ENCODE measurements at regions not wholly inside any gene's neighbourhood (a gene's known extent, or its start where the extent isn't known, plus 50 kb on each side); places are given as distances from the start of the nearest gene placed in this dataset.
A peak's percentile ranks its signal among the peaks of the same experiment; 100 is the strongest.

DNA sequence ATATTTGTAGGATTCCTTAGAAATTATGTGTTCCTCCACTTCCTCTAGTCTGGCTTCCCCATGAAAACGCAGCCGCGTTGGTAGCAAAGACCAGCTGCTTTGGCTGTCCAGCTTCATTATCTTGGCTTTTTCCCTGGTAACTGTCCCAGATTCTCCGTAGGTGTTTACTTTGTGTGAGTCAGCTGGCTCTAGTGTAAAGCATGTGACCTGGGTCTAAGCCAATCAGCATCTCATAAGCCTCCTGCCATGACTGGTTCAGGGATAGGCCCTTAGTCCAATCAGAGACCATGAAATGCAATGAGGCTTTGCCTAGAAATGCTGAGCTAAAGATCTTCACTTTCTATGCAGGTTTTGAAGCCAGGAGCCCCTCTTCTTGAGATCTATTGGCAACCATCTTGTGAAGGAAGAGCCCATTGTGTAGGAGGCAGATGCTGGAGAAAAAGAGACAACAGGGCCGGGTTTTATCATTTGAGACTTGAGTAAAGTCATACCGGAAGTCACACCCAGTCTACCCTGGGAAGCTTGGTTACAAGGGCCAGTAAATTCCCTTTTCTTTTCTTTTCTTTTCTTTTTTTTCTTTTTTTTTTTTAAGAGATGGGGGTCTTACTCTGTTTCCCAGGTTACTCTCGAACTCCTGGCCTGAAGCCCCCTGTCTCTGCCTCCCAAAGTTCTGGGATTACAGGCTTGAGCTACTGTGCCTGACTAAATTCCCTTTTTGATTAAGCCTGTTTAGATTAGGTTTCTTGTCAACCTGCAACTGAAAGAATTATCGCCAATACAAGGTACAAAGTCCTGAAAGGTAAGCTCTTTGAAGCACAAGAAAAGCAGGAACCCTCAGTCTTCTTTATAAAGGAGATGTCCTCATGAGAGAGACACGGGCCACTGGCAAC lies 256.5 kb upstream of the RREB1 start (continued):
- TF ChIP-seq, protein P1, sequence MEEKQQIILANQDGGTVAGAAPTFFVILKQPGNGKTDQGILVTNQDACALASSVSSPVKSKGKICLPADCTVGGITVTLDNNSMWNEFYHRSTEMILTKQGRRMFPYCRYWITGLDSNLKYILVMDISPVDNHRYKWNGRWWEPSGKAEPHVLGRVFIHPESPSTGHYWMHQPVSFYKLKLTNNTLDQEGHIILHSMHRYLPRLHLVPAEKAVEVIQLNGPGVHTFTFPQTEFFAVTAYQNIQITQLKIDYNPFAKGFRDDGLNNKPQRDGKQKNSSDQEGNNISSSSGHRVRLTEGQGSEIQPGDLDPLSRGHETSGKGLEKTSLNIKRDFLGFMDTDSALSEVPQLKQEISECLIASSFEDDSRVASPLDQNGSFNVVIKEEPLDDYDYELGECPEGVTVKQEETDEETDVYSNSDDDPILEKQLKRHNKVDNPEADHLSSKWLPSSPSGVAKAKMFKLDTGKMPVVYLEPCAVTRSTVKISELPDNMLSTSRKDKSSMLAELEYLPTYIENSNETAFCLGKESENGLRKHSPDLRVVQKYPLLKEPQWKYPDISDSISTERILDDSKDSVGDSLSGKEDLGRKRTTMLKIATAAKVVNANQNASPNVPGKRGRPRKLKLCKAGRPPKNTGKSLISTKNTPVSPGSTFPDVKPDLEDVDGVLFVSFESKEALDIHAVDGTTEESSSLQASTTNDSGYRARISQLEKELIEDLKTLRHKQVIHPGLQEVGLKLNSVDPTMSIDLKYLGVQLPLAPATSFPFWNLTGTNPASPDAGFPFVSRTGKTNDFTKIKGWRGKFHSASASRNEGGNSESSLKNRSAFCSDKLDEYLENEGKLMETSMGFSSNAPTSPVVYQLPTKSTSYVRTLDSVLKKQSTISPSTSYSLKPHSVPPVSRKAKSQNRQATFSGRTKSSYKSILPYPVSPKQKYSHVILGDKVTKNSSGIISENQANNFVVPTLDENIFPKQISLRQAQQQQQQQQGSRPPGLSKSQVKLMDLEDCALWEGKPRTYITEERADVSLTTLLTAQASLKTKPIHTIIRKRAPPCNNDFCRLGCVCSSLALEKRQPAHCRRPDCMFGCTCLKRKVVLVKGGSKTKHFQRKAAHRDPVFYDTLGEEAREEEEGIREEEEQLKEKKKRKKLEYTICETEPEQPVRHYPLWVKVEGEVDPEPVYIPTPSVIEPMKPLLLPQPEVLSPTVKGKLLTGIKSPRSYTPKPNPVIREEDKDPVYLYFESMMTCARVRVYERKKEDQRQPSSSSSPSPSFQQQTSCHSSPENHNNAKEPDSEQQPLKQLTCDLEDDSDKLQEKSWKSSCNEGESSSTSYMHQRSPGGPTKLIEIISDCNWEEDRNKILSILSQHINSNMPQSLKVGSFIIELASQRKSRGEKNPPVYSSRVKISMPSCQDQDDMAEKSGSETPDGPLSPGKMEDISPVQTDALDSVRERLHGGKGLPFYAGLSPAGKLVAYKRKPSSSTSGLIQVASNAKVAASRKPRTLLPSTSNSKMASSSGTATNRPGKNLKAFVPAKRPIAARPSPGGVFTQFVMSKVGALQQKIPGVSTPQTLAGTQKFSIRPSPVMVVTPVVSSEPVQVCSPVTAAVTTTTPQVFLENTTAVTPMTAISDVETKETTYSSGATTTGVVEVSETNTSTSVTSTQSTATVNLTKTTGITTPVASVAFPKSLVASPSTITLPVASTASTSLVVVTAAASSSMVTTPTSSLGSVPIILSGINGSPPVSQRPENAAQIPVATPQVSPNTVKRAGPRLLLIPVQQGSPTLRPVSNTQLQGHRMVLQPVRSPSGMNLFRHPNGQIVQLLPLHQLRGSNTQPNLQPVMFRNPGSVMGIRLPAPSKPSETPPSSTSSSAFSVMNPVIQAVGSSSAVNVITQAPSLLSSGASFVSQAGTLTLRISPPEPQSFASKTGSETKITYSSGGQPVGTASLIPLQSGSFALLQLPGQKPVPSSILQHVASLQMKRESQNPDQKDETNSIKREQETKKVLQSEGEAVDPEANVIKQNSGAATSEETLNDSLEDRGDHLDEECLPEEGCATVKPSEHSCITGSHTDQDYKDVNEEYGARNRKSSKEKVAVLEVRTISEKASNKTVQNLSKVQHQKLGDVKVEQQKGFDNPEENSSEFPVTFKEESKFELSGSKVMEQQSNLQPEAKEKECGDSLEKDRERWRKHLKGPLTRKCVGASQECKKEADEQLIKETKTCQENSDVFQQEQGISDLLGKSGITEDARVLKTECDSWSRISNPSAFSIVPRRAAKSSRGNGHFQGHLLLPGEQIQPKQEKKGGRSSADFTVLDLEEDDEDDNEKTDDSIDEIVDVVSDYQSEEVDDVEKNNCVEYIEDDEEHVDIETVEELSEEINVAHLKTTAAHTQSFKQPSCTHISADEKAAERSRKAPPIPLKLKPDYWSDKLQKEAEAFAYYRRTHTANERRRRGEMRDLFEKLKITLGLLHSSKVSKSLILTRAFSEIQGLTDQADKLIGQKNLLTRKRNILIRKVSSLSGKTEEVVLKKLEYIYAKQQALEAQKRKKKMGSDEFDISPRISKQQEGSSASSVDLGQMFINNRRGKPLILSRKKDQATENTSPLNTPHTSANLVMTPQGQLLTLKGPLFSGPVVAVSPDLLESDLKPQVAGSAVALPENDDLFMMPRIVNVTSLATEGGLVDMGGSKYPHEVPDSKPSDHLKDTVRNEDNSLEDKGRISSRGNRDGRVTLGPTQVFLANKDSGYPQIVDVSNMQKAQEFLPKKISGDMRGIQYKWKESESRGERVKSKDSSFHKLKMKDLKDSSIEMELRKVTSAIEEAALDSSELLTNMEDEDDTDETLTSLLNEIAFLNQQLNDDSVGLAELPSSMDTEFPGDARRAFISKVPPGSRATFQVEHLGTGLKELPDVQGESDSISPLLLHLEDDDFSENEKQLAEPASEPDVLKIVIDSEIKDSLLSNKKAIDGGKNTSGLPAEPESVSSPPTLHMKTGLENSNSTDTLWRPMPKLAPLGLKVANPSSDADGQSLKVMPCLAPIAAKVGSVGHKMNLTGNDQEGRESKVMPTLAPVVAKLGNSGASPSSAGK (IDR thresholded peaks at IDR 0.05): peak; percentile 97
- TF ChIP-seq HEY1 (CRISPR knock-in tag; IDR thresholded peaks at IDR 0.05; ENCODE audit: borderline replicate concordance) (no peak), ZFP36 (IDR thresholded peaks at IDR 0.05; ENCODE audit: low read depth, low read length, partially characterized antibody) (no peak), ZFPM2 (CRISPR knock-in tag; IDR thresholded peaks at IDR 0.05) (no peak), MEIS2 (IDR thresholded peaks at IDR 0.05; ENCODE audit: partially characterized antibody) (no peak), ZKSCAN3 (CRISPR knock-in tag; IDR thresholded peaks at IDR 0.05) (no peak)
- TF ChIP-seq, protein P2, sequence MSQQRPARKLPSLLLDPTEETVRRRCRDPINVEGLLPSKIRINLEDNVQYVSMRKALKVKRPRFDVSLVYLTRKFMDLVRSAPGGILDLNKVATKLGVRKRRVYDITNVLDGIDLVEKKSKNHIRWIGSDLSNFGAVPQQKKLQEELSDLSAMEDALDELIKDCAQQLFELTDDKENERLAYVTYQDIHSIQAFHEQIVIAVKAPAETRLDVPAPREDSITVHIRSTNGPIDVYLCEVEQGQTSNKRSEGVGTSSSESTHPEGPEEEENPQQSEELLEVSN (IDR thresholded peaks at IDR 0.05; ENCODE audit: borderline replicate concordance in 1 of 2, extremely low read depth in 1 of 2, insufficient read depth in 1 of 2, insufficient read length in 1 of 2, low read depth in 1 of 2, low read length in 1 of 2, poor library complexity in 1 of 2, severe bottlenecking in 1 of 2): peak in 1 of 2 experiments; percentile 54
- TF ChIP-seq, protein P3, sequence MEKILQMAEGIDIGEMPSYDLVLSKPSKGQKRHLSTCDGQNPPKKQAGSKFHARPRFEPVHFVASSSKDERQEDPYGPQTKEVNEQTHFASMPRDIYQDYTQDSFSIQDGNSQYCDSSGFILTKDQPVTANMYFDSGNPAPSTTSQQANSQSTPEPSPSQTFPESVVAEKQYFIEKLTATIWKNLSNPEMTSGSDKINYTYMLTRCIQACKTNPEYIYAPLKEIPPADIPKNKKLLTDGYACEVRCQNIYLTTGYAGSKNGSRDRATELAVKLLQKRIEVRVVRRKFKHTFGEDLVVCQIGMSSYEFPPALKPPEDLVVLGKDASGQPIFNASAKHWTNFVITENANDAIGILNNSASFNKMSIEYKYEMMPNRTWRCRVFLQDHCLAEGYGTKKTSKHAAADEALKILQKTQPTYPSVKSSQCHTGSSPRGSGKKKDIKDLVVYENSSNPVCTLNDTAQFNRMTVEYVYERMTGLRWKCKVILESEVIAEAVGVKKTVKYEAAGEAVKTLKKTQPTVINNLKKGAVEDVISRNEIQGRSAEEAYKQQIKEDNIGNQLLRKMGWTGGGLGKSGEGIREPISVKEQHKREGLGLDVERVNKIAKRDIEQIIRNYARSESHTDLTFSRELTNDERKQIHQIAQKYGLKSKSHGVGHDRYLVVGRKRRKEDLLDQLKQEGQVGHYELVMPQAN (IDR thresholded peaks at IDR 0.05; ENCODE audit: borderline replicate concordance): no peak

Data from K562 (cell line).